Smooth muscle cell (in vitro differentiated cells): ENCODE measurements at regions not wholly inside any gene's neighbourhood (a gene's known extent, or its start where the extent isn't known, plus 50 kb on each side); places are given as distances from the start of the nearest gene placed in this dataset.
A peak's percentile ranks its signal among the peaks of the same experiment; 100 is the strongest.

Experiments
- DNase-seq: peaks from one replicate; lab custom pipeline; 2025; ENCODE audit not compliant: unreplicated experiment; lab: John Stamatoyannopoulos, UW
- H2AFZ ChIP-seq: fragments of 200-600 bp; sonication (generic); 2 replicates; pipeline ENCODE4 v1.6.0; 2016; ENCODE audit warnings: antibody characterized with exemption, low read depth, mild to moderate bottlenecking
- H3F3A ChIP-seq: fragments of 200-600 bp; sonication (generic); 2 replicates; pipeline ENCODE4 v1.6.0; 2017; ENCODE audit warnings: antibody characterized with exemption, low read depth
- H3K27ac ChIP-seq: fragments of 200-600 bp; sonication (generic); 2 replicates; pipeline ENCODE4 v1.5.1; 2016; ENCODE audit warnings: low read depth, mild to moderate bottlenecking
- H3K27me3 ChIP-seq: fragments of 200-600 bp; sonication (generic); 2 replicates; pipeline ENCODE4 v1.6.1; 2016; ENCODE audit warnings: low read depth, mild to moderate bottlenecking
- H3K36me3 ChIP-seq: fragments of 200-600 bp; sonication (generic); 2 replicates; pipeline ENCODE4 v1.5.1; 2016; ENCODE audit warnings: low read depth
- H3K4me1 ChIP-seq: fragments of 200-600 bp; sonication (generic); 2 replicates; pipeline ENCODE4 v1.5.1; 2016; ENCODE audit warnings: low read depth
- H3K4me2 ChIP-seq: fragments of 200-600 bp; sonication (generic); 2 replicates; pipeline ENCODE4 v1.6.0; 2016; ENCODE audit warnings: mild to moderate bottlenecking
- H3K4me3 ChIP-seq: fragments of 200-600 bp; sonication (generic); 2 replicates; pipeline ENCODE4 v1.5.1; 2016; ENCODE audit warnings: mild to moderate bottlenecking
- H3K79me2 ChIP-seq: fragments of 200-600 bp; sonication (generic); 2 replicates; pipeline ENCODE4 v1.6.0; 2016; ENCODE audit warnings: low read depth, mild to moderate bottlenecking
- H3K9ac ChIP-seq: fragments of 200-600 bp; sonication (generic); 2 replicates; pipeline ENCODE4 v1.6.0; 2016; ENCODE audit warnings: low read depth
- H3K9me3 ChIP-seq: fragments of 200-600 bp; sonication (generic); replicated peaks from 2 replicates; pipeline ENCODE4 v1.5.1; 2016; ENCODE audit warnings: low read depth
- H4K20me1 ChIP-seq: fragments of 200-600 bp; sonication (generic); 2 replicates; pipeline ENCODE4 v1.6.0; 2016; ENCODE audit warnings: low read depth
- CTCF ChIP-seq: fragments of 200-600 bp; sonication (generic); IDR thresholded peaks from 2 replicates; pipeline ENCODE4 v1.5.1; 2017; ENCODE audit warnings: borderline replicate concordance, mild to moderate bottlenecking, antibody characterized with exemption; ENCODE audit not compliant: insufficient read depth, poor library complexity, severe bottlenecking
- WGBS: methylation state at CpG from one replicate; pipeline ENCODE4 v1.1.7; 2016; ENCODE audit warnings: low lambda C conversion rate; 5-methylcytosine and 5-hydroxymethylcytosine counted together

GRCh38 chr20:39283464-39283863, 321.3 kb downstream of the DHX35 start:
- no peaks in the 10 kb centered on the region for H3K4me1 ChIP-seq

GRCh38 chr20:39282619-39283092, 320.5 kb downstream of the DHX35 start:
- Histone ChIP-seq H3K27ac (no peak overlapping the region), H2AFZ (no peak overlapping the region), H3K79me2 (no peaks in the 10 kb centered on the region), H3K4me2 (no peak overlapping the region), H3K4me1 (no peaks in the 10 kb centered on the region), H3K9ac (no peak overlapping the region), H3K27me3 (peaks cover 4% of the 10 kb centered on the region), H3K4me3 (no peak overlapping the region), H3K9me3 (no peaks in the 10 kb centered on the region), H3F3A (no peaks in the 10 kb centered on the region), H3K36me3 (no peaks in the 10 kb centered on the region), H4K20me1 (no peaks in the 10 kb centered on the region)
- 44% methylated on average over 10 of the region's 10 CpGs for WGBS
- TF ChIP-seq CTCF: no peak
- DNase-seq: no peak

More at GRCh38 chr20:39283464-39283863, 321.3 kb downstream of the DHX35 start:
- Histone ChIP-seq H4K20me1 (no peaks in the 10 kb centered on the region), H3K27me3 (peaks cover 4% of the 10 kb centered on the region), H2AFZ (no peak overlapping the region), H3F3A (no peaks in the 10 kb centered on the region), H3K4me2 (no peak overlapping the region), H3K27ac (no peak overlapping the region), H3K36me3 (no peaks in the 10 kb centered on the region), H3K9ac (no peak overlapping the region), H3K79me2 (no peaks in the 10 kb centered on the region), H3K9me3 (no peaks in the 10 kb centered on the region), H3K4me3 (no peak overlapping the region)
- TF ChIP-seq CTCF: peak; percentile 9
- 79% methylated on average over 4 of the region's 4 CpGs for WGBS
- no peak for DNase-seq

GRCh38 chr20:39280875-39281274, 318.7 kb downstream of the DHX35 start:
- H3K27me3 ChIP-seq: peaks cover 4% of the 10 kb centered on the region
- H3K9me3 ChIP-seq: no peaks in the 10 kb centered on the region
- WGBS: 91% methylated on average over 3 of the region's 3 CpGs
- H3K9ac ChIP-seq: no peak overlapping the region
- H3K79me2 ChIP-seq: no peaks in the 10 kb centered on the region
- no peak overlapping the region for H2AFZ ChIP-seq
- H3K4me2 ChIP-seq: no peak overlapping the region
- no peaks in the 10 kb centered on the region for H3K36me3 ChIP-seq
- no peaks in the 10 kb centered on the region for H4K20me1 ChIP-seq
- H3K4me1 ChIP-seq: no peaks in the 10 kb centered on the region
- DNase-seq: no peak
- H3F3A ChIP-seq: no peaks in the 10 kb centered on the region
- TF ChIP-seq CTCF: no peak
- H3K4me3 ChIP-seq: no peak overlapping the region
- H3K27ac ChIP-seq: no peak overlapping the region

- Histone ChIP-seq H3K4me3 (no peak overlapping the region), H3K4me1 (no peaks in the 10 kb centered on the region), H3K79me2 (no peaks in the 10 kb centered on the region), H3K9me3 (no peaks in the 10 kb centered on the region), H3K27ac (no peak overlapping the region), H4K20me1 (no peaks in the 10 kb centered on the region), H3K27me3 (peaks cover 4% of the 10 kb centered on the region), H3K9ac (no peak overlapping the region), H2AFZ (no peak overlapping the region), H3K4me2 (no peak overlapping the region), H3K36me3 (no peaks in the 10 kb centered on the region), H3F3A (no peaks in the 10 kb centered on the region)
- DNase-seq: no peak
- TF ChIP-seq CTCF: no peak
- WGBS: 92% methylated on average over 5 of the region's 5 CpGs
Measured at GRCh38 chr20:39278230-39278788, 316.2 kb downstream of the DHX35 start.
